Keratinocyte (primary cell): ENCODE measurements at regions not wholly inside any gene's neighbourhood (a gene's known extent, or its start where the extent isn't known, plus 50 kb on each side); places are given as distances from the start of the nearest gene placed in this dataset.

Experiments
- DNase-seq: peaks from one replicate; pipeline ENCODE4 v3.0.0-alpha.2; 2011; ENCODE audit warnings: low read depth, missing footprints, low spot score
- FAIRE-seq: peaks from 2 replicates; lab custom pipeline; 2011; peaks lifted over from hg19 to GRCh38; lab: Jason Lieb, UNC
- H2AFZ ChIP-seq: 2 replicates; pipeline ENCODE4 v1.6.0; 2012; ENCODE audit warnings: low read length, control low read depth, inconsistent platforms; ENCODE audit not compliant: control insufficient read depth
- H3K27ac ChIP-seq: 2 replicates; pipeline ENCODE4 v1.5.1; 2011; ENCODE audit warnings: low read length; ENCODE audit not compliant: control insufficient read depth, insufficient read depth
- H3K27me3 ChIP-seq: 3 replicates; pipeline ENCODE4 v1.6.0; 2011; ENCODE audit warnings: low read length; ENCODE audit not compliant: control insufficient read depth, insufficient read depth; ENCODE audit errors: extremely low read depth
- H3K36me3 ChIP-seq, 2 experiments: 2 replicates in 1 of 2; 3 replicates in 1 of 2; pipeline ENCODE4 v1.5.1; 2011; ENCODE audit warnings: low read length in 2 of 2, mild to moderate bottlenecking in 1 of 2; ENCODE audit not compliant: control insufficient read depth in 2 of 2, insufficient read depth in 2 of 2; ENCODE audit errors: extremely low read depth in 1 of 2
- H3K4me1 ChIP-seq: 3 replicates; pipeline ENCODE4 v1.5.1; 2011; ENCODE audit warnings: low read length; ENCODE audit not compliant: control insufficient read depth, insufficient read depth; ENCODE audit errors: extremely low read depth
- H3K4me2 ChIP-seq: 3 replicates; pipeline ENCODE4 v1.6.0; 2011; ENCODE audit warnings: low read depth, low read length; ENCODE audit not compliant: control insufficient read depth, insufficient read depth; ENCODE audit errors: extremely low read depth
- H3K4me3 ChIP-seq, 3 experiments: fragments of 200-600 bp in 1 of 3; sonication (generic) in 1 of 3; 2 replicates in 2 of 3; 3 replicates in 1 of 3; pipeline ENCODE4 v1.5.1; 2011 to 2016; ENCODE audit warnings: low read length in 3 of 3, mild to moderate bottlenecking in 3 of 3, control low read depth in 2 of 3, inconsistent platforms in 1 of 3, low read depth in 1 of 3, mixed read lengths in 1 of 3, mixed run types in 1 of 3, moderate library complexity in 1 of 3; ENCODE audit not compliant: control insufficient read depth in 2 of 3, insufficient read depth in 2 of 3; ENCODE audit errors: extremely low read depth in 1 of 3
- H3K79me2 ChIP-seq: 2 replicates; pipeline ENCODE4 v1.6.0; 2012; ENCODE audit warnings: low read length; ENCODE audit not compliant: control insufficient read depth, insufficient read depth
- H3K9ac ChIP-seq: 3 replicates; pipeline ENCODE4 v1.6.0; 2011; ENCODE audit warnings: low read length; ENCODE audit not compliant: control insufficient read depth, insufficient read depth; ENCODE audit errors: extremely low read depth
- H3K9me1 ChIP-seq: 3 replicates; pipeline ENCODE4 v1.6.0; 2011; ENCODE audit warnings: low read length; ENCODE audit not compliant: control insufficient read depth, insufficient read depth; ENCODE audit errors: extremely low read depth
- H3K9me3 ChIP-seq: 2 replicates; pipeline ENCODE4 v1.5.1; 2012; ENCODE audit warnings: low read depth, low read length; ENCODE audit not compliant: control insufficient read depth
- H4K20me1 ChIP-seq: 3 replicates; pipeline ENCODE4 v1.6.0; 2011; ENCODE audit warnings: low read length; ENCODE audit not compliant: control insufficient read depth, insufficient read depth; ENCODE audit errors: extremely low read depth
- CTCF ChIP-seq, 3 experiments: IDR thresholded peaks in 1 of 3; conservative IDR thresholded peaks in 1 of 3; optimal IDR thresholded peaks in 1 of 3; 2 replicates in 2 of 3; 3 replicates in 1 of 3; pipeline versions ENCODE3 to v1.5.1; 2011; ENCODE audit warnings: low read length in 3 of 3, mild to moderate bottlenecking in 3 of 3, moderate library complexity in 2 of 3, control low read depth in 1 of 3, inconsistent platforms in 1 of 3; ENCODE audit not compliant: insufficient read depth in 2 of 3; ENCODE audit errors: extremely low read depth in 1 of 3
- EZH2 ChIP-seq: IDR thresholded peaks from one replicate; pipeline ENCODE4 v1.6.1; 2012; ENCODE audit warnings: inconsistent platforms, mild to moderate bottlenecking, low read length, moderate library complexity
- dilution Hi-C: fragments of 300-500 bp; cut with MboI; formaldehyde crosslinking; loops from one replicate; pipeline ENCODE4 v1.7.0; 2020; ENCODE audit warnings: low sequenced_read_pairs; ENCODE audit not compliant: extremely low pct_ligation_motif_present

- Histone ChIP-seq H3K4me3 (no peak overlapping the region), H3K9ac (no peak overlapping the region), H3K9me3 (no peaks in the 10 kb centered on the region), H2AFZ (no peak overlapping the region), H3K79me2 (no peaks in the 10 kb centered on the region), H3K27me3 (no peaks in the 10 kb centered on the region), H3K36me3 (no peaks in the 10 kb centered on the region), H3K9me1 (no peaks in the 10 kb centered on the region), H3K27ac (no peak overlapping the region), H3K4me2 (no peak overlapping the region), H4K20me1 (no peaks in the 10 kb centered on the region), H3K4me1 (no peaks in the 10 kb centered on the region)
- FAIRE-seq, result no peak
- DNase-seq, result no peak
- no peak for TF ChIP-seq EZH2
- no peak for TF ChIP-seq CTCF (optimal IDR thresholded peaks at IDR 0.05 in 1 of 3, IDR thresholded peaks at IDR 0.05 in 1 of 3, conservative IDR thresholded peaks at IDR 0.05 in 1 of 3; ENCODE audit: extremely low read depth in 1 of 3, insufficient read depth in 2 of 3, low read length in 3 of 3)
- dilution Hi-C loops, result no loop called here
These were observed 173.4 kb upstream of the CHD1 start for GRCh38 chr5:99102073-99102697.

GRCh38 chr5:99099691-99100090 lies 170.9 kb upstream of the CHD1 start:
- Histone ChIP-seq H3K27ac (no peak overlapping the region), H4K20me1 (no peaks in the 10 kb centered on the region), H3K79me2 (no peaks in the 10 kb centered on the region), H3K36me3 (no peaks in the 10 kb centered on the region), H3K9ac (no peak overlapping the region), H2AFZ (no peak overlapping the region), H3K9me3 (no peaks in the 10 kb centered on the region), H3K9me1 (no peaks in the 10 kb centered on the region), H3K4me3 (no peak overlapping the region), H3K27me3 (no peaks in the 10 kb centered on the region), H3K4me1 (no peaks in the 10 kb centered on the region), H3K4me2 (no peak overlapping the region)
- no peak for TF ChIP-seq EZH2
- no peak for TF ChIP-seq CTCF (optimal IDR thresholded peaks at IDR 0.05 in 1 of 3, IDR thresholded peaks at IDR 0.05 in 1 of 3, conservative IDR thresholded peaks at IDR 0.05 in 1 of 3; ENCODE audit: extremely low read depth in 1 of 3, insufficient read depth in 2 of 3, low read length in 3 of 3)
- DNase-seq, result no peak
- no peak for FAIRE-seq
- dilution Hi-C loops, result no loop called here
